GM19043 (cell line): ENCODE measurements at regions not wholly inside any gene's neighbourhood (a gene's known extent, or its start where the extent isn't known, plus 50 kb on each side); places are given as distances from the start of the nearest gene placed in this dataset.
"Not testable (repeated sequence)": the region's sequence is repeated elsewhere in the genome, so short reads cannot be mapped to it uniquely, and the experiment has no call there.

Experiments used
- ATAC-seq: cut with Tn5 transposase; IDR thresholded peaks from one replicate; pipeline ENCODE4 v1.9.1; 2021; ENCODE audit warnings: low read depth; ENCODE audit not compliant: unreplicated experiment

DNA sequence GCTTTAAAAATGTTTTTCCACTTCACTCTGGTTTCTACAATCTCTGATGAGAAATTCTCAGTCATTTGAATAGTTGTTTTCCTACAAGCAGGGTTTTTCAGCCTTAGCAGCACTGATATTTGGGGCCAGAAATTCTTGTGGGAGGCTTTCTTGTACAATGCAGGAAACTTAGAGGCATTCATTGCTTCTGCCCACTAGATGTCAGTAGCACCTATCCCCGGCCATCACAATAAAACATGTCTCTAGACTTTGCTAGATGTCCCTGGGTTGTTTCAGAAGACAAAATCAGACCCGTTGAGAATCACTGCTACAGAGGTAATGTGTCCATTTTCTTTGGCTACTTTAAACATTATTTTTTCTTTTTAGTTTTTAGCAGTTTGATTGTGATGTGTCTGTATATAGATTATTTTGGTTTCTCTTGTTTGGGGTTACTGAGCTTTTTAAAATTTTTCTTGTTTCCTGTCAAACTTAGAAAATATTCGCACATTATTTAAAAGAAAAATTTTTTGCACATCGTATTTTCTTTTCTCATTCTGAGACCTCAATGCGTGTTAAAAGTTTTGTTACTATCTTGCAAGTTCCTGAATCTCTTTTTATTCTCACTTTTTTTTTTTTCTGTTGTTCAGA lies 60.8 kb upstream of the CCDC179 start:
- peak; percentile 96 for ATAC-seq

DNA sequence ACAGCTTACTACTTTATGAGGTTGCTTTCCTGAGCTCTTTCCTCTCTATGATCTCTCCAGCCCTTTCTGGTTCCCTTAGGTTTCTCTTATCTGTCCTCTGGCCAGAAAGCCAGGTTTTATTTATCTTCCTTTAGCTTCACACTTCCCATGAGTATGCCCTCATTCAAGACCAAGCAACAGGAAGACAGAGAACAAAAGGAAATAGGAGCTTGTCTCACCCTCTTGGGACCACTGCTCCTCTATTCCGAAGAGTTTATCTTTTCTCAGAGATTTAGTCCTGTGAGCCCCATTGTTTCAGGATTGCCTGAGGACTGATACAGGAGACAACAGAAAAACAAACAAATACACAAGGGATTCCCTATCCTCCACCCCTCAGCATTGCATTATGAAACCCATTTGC lies 62.4 kb upstream of the CCDC179 start:
- ATAC-seq = no peak

DNA sequence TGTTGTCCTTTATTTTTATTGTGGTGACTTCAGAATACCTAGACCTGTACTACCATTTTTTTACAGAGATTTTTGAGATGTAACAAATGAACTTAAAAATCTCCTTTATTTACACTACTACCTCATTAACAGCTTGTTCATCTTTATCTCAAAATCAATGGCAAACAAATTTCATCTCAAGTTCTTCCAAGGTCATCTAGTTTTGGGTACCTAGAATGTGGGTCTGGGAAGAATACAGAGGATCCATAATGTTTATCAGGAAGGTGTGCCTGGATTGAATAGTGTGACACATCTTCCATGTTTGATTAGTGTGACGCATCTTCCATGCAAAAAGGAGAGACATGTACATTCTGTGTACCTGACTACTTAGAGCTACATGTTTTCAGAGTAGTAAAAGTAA lies 63.3 kb upstream of the CCDC179 start:
- no peak for ATAC-seq

DNA sequence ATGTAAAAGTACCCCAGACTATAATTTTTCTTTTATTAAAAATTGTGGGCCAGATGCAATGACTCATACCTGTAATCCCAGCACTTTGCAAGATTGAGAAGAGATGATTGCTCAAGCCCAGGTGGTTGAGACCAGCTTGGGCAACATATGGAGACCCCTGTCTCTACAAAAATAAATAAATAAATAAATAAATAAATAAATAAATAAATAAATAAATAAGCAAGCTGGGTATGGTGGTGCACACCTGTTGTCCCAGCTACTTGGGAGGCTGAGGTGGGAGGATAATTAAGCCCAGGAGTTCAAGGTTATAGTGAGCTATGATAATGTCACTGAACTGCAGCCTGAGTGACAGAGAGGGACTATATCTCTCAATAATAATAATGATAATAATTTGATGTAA lies 66.1 kb upstream of the CCDC179 start:
- no peak for ATAC-seq

DNA sequence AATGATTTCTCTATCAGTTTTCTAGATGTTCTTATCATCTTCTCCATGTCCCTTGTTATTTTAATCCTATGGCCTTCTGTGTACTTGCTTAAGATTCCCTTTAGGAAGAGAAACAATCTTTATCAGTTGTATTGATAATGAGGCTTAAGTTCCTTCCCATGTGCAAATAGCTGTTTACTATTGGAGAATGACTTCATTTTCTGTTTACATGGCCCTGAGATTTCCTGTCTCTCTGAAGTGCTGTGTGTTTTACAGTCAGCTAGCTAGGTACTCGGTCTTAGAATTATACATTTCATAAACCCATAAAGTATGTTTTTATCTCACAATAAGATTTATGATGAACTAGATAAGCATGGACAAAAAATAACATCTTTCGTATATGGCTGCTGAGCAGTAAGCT lies 67.5 kb upstream of the CCDC179 start:
- ATAC-seq = no peak

DNA sequence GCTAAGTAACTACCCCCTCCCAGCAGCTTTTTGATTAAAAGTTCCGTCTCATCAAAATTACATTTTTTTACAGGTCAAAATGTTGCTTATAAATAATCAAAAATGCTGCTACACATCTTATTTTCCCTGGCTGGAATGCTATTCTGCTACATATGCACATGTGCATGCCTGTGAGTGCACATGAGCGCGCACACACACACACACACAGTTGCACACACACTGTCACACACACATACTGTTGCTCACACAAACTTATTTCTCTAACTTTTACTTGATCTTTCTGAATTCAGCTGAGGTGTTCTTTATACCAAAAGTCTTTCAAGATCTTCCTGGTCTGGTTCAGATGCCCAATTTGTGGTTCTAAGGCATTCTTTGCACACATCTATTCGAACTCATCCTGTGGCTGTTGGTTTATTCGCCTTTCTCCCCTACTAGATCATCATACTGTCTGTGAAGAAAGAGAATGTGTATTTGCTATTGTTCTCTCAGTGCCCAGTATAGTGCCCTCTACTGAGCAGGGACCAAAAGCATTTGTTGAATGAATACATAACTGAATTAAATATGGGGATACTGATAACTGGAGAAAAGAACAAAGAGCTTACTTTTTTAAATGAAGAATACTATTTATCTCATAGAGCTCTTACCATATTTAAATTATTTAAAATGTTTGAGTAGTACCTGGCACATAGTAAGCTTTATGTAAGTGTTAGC lies 68.1 kb upstream of the CCDC179 start:
- ATAC-seq = no peak

DNA sequence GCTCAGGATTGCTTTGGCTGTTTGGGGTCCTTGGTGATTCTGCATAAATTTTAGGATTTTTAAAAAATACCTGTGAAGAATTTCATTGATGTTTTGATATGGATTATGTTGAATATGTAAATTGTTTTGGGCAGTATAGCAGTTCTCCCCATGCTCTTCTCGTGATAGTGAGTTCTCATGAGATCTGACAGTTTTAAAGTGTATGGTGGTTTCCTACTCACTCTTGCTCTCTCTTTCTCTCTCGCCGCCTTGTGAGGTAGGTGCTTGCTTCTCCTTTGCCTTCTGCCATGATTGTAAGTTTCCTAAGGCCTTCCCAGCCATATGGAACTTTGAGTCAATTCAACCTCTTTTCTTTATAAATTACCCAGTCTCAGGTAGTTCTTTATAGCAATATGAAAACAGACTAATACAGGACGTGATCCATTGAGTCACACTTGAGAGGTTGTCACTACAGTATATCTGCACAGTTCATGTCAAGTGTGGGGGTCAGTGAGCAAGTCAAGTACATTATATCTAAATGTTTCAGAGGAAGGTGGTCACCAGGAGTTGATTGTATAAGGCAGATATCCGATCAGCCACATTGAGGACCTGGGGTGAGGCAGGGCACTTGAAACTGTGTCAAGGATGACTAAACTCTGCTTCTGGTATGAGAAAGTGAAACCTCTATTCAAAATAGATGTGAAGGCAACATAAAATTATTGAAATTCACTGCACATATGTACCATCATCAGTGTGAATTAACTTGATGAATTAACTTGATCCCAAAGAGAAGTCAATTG lies 70.7 kb upstream of the CCDC179 start:
- ATAC-seq = peak; percentile 94

DNA sequence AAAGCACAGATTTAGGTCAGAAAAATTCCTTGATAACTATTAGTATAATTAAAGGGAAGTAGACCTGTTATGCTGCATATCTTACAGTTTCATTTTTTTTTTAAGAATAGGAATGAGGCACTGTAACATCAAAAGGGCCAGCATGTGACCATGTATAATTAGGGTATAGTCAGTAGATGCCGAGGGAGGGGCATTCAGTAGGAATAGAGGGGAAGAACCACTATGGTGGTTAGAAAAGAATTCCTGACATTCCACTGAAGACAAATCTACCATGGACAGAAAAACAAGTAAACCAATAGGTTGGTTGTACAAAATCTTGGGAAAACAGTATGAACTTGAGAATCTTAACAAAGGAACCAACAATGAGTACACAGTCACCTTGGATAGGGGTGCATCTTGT lies 78.4 kb upstream of the CCDC179 start:
- ATAC-seq = no peak

DNA sequence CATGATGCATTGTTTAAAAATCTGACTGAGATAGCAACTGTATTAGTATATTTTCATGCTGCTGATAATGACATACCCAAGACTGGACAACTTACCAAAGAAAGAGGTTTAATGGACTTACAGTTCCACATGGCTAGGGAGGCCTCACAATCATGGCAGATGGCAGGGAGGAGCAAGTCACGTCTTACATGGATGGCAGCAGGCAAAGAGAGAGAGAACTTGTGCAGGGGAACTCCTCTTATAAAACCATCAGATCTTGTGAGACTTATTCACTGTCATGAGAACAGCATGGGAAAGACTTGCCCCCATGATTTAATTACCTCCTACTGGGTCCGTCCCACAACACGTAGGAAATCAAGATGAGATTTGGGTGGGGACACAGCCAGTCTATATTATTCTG lies 81.3 kb upstream of the CCDC179 start:
- ATAC-seq = not testable (repeated sequence)

DNA sequence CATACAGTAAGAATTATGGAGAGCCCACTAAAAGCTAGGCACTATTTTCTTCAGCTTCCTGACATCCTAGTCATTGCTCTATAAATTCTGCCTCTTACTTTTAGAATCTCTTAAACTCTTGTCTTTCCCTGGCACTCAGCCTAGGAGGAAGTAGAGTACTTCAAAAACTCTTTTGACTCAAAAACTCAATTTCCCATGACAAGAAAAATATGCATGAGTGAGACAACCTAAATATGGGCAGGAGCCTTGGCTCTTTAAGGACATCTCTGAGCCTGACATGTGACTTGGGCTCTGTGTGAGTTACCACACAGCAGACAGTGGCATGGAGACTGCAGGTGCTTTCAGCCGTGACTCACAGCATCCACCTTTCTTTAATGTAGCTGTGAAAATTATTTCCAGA lies 97.5 kb upstream of the CCDC179 start:
- ATAC-seq = no peak

DNA sequence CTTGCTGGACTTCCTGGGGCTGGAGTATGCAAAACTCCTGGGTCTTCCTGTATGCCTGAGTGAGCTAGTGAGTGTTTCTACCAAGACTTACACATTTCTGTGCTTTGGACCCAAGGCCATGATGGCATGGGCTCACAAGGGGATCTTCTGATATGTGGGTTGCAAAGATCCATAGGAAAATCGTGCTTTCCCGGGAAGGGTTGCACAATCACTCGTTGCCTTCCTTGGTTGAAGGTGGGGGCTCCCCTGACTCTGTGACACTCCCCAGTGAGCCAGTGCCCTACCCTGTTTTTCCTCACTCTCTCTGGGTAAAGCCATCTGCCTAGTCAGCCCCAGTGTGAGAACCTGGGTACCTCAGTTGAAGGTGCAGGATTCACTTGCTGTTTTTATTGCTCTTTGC lies 114.0 kb upstream of the CCDC179 start:
- no peak for ATAC-seq

DNA sequence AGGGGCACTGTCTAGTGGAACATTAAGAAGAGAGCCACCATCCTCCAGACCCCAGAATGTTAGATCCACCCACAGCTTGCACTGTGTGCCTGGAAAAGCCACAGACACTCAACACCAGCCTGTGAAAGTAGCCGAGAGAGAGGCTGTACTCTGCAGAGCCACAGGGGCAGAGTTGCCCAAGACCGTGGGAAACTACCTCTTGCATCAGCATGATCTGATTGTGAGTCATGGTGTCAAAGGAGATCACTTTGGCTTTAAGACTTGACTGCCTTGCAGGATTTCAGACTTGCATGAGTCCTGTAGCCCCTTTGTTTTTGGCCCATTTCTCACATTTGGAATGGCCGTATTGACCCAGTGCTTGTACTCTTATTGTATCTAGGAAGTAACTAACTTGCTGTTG lies 115.9 kb upstream of the CCDC179 start:
- no peak for ATAC-seq

DNA sequence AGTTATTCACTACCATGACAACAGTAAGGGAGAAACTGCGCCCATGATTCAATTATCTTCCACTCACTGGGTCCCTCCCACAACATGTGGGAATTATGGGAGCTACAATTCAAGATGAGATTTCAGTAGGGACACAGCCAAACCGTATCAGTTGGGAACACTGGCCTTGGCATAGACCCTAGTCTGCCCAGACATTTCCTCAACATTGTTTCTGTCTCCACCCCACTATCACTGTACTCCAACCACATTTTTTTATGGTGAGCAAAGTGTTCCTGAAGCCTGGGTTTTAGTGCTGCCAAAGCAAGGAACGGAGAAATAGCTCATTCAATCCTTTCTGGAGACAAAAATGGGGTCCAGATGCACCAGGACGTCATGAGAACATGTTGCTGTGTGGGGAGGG lies 122.6 kb upstream of the CCDC179 start:
- ATAC-seq = no peak

DNA sequence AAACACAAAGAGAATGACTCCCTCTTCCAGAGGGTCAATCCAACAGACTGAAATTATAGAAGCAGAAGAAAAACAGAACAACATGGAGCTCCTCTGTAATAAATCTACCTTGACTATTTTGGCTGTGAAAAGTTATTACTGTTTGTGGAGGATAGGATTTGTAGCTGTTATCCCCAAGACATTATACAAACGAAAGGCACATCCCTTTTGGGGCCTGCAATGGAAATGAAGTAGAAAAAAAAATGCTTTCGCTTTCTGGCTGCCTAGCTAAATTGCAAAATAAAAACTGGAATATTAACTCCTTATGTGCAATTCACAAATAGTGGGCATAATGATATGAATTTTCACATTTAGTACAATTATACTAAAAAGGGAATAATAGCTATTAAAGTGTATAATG lies 123.8 kb upstream of the CCDC179 start:
- no peak for ATAC-seq

DNA sequence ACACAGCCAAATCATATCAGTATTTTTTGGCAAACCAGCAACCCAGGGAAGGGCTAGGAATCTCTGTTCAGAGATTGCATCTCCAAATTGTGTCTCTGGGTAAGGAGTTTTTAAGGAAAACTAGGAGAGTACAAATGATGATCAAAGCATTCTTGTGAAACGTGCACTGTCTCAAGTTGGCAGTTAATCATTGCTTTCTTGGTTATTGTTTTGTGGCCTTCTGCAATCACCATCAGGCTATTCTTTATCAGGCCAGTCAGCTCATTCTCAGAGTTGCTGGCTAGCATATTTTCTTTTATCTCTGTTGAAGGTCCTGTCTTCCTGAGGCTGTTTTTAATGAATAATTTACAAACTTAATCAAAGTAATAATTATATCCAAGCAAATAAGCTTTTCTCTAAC lies 129.1 kb upstream of the CCDC179 start:
- ATAC-seq = no peak

DNA sequence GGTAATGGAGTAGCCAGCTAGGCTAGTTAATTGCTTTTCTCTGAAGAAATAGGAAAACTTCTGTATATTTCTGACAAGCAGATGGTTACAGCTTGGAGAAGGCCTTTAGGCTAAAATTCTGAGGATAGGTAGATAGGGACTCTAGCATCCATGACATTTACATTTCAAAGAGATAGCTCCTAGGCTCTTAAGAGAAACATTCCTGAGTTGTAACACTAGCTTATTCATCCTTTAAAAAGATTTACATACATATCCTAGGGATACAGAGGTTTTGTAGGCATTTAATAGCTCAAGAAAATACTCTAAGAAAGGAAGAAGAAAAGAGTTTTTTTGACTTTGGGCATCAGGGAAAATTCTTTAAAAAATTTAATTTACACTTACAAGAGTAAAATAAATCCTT lies 130.9 kb upstream of the CCDC179 start:
- ATAC-seq = no peak

DNA sequence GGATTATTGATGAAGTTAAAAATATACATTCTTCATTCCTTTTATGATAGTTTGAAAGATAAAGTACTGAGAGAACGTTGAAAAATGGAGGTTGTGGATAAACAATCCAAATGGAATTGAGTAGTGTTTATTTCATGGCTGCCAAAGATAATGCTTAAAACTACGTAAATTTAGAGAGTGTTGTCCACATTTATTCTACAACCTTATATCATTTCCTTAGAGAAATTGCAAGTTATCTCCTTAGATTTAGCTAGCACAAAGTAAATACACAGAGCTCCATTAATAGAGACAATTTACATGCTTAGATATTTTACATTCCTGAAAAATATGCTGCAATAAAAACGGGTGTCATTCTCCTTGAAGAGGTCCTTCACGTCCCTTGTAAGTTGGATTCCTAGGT lies 146.5 kb upstream of the CCDC179 start:
- no peak for ATAC-seq

DNA sequence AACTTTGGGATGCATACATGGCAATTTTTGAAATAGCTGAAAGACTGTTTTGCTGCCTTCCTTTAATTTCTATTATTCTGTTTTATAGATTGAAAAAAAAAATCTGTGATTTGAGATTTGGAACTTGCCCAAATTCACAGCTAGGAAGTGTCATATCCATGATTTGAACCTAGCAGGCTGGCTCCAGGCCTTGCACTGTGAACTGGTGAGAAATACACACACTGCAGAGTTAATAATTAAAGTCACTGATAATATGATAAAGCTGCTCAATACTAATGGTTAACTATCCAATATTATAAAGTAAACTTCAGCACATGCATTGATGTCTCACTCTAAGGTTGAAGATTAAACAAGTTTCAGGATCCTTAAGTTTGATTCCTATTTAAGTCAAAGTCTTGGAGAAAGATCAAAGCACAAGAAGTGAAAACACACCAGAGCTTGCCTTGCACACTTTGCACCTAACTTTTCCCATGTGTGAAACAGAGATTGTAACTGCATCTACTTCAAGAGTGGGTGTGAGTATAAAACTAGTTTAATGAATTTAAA lies 150.6 kb upstream of the CCDC179 start:
- no peak for ATAC-seq

DNA sequence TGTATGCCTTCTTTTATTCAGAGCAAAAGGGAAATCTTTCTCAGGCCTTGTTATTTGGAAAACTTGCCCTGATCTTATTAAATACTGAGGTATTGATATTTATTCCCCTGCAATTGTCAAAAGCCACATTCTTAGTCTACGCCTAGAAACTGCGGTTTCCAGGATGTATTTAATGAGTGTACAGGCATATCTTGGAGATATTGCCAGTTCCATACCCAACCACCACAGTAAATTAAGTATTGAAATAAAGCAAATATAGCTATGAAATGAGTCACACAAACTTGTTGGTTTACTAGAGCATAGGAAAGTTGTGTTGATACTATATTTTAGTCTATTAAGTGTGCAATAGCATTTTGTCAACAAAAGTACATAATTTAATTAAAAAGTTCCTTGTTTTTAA lies 152.7 kb upstream of the CCDC179 start:
- no peak for ATAC-seq

DNA sequence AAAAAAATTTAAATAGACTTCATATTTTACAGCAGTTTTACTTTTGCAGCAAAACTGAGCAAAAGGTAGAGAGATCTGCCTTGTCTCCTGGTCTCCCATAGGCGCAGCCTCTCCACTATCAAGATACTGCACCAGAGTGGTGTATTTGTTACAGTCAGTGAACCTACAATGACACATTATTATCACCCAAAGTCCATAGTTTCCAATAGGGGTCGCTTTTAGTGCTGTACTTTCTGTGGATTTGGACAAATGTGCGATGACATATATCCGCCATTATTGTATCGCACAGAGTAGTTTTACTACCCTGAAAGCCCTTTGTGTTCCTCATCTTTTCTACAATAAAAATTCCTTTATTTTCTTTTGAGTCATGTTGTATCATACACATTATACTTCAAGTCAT lies 153.2 kb upstream of the CCDC179 start:
- ATAC-seq = no peak

DNA sequence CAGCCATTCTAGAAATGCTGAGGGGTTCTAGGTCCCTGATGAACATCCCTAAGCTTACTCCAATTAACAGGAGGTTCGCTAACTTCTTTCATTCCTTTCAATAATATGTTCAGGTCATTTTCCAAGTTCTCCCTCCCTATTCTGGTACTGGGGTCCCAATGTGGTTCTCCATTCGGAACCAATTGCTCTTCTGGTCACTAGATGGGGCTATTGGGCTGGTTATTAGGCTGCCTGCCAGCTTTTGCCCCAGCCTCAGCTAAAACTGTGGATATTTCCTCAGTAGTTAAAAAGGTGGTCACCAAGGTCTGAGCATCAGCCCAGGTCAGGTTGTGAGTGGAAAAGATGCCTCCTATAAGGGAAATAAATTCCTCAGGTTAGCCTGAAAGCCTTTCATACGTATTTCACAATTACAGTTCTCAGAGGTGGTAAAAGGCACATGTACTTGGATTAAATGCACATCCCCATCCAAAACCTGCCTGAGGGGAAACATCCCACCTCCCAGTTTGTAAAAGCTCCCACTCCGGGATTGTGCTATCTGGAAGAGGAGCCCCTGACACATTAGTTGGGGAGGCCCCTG lies 161.1 kb upstream of the CCDC179 start:
- ATAC-seq = peak; percentile 51
